ENCODE measurements at regions not wholly inside any gene's neighbourhood (a gene's known extent, or its start where the extent isn't known, plus 50 kb on each side); places are given as distances from the start of the nearest gene placed in this dataset.
"Not testable (repeated sequence)": the region's sequence is repeated elsewhere in the genome, so short reads cannot be mapped to it uniquely, and the experiment has no call there.

DNA sequence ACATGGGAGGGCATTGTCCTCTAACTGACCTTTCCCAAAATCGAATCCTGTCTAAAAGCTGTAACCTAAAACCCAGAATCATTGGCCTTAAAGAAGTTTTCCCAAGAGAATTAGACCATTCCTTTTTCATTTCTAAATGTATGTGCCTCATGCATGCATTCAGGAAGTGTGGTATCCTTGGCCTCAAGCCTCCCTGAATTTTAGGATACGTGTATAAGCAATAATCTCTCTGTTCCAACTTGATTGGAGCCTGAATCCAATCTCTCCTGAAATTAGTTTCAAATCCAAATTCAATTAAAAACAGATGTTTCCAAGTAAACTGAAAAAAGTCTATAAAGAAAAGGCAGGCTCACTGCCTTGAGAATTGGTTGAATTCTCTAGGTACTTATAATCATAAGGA, 86.0 kb upstream of the VEPH1 start:
- DNase-seq (ENCODE audit: low read depth in 3 of 3, low spot score in 2 of 3) = no peak

DNA sequence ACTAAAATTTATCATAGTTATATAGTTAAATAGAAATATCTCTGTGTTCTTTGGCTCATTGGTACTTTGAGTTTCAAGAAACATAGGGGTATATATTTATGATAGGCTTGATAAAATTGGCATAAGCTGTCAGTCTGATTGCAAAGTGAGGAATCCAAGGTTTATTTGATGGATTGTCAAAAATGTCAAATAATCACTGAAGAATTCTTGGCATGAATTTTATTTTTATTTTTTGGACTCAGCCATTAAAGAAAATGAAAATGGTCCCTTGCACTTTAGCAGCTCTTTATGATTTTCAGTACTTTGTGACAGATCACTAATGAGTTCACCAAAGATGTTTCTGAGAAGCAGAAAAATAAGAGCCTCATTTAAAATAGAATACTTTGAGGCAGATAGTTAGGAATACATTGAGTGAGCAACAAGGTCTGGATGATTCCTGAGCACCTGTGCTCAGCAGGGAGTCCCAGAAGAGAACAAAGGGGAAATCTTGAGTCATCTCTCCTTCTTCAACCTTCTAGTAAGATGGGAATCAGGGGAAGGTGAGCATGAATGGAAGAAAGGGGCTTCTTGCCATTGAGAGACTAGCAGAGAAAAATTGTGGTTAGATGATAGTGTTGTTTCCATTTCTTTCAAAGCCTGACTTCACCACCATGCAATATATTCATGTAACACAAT, 85.3 kb upstream of the VEPH1 start:
- DNase-seq (ENCODE audit: low read depth in 3 of 3, low spot score in 2 of 3) = no peak

GRCh38 chr3:157586293-157586692, 83.1 kb upstream of the VEPH1 start:
- DNase-seq (ENCODE audit: low read depth in 3 of 3, low spot score in 2 of 3) = no peak

DNA sequence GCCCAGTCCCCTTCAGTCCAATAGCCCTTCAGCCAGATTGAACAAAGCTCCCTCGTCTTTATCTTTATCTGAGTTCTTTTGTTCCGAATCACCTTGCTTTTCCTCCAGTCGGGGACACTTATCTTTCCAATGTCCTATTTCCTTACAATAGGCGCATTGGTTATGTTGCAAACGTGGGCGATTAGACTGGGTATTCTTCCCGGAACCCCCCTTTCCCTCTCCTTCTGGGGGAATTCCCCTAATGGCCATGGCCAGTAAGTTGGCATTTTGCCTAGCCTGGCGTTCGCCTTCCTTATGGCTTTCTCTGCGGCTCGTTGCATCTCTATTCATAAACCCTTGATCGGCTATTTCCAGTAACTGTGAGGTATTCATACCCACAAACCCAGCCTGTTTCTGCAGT, 82.2 kb upstream of the VEPH1 start:
- DNase-seq (ENCODE audit: low read depth in 3 of 3, low spot score in 2 of 3) = no peak

DNA sequence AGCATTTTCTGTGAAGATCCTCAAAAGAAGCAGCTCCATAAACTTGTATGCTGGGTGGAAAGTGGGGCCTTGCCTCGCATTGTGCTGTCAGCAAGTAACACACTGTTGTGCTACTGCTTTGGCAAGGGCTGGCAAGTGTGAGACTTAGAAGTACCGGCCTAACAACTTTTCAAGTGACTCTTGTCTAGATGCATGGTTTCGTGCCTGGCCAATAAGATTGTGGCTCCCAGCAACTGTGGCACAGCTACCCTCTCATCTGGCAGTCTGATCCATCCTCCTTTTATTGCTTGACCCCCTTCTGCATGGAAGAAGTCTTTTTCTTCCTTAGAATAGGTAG, 79.4 kb upstream of the VEPH1 start:
- no peak for DNase-seq (ENCODE audit: low read depth in 3 of 3, low spot score in 2 of 3)

GRCh38 chr3:157581956-157582636, 78.9 kb upstream of the VEPH1 start:
- not testable (repeated sequence) for DNase-seq (ENCODE audit: low read depth in 3 of 3, low spot score in 2 of 3)

DNA sequence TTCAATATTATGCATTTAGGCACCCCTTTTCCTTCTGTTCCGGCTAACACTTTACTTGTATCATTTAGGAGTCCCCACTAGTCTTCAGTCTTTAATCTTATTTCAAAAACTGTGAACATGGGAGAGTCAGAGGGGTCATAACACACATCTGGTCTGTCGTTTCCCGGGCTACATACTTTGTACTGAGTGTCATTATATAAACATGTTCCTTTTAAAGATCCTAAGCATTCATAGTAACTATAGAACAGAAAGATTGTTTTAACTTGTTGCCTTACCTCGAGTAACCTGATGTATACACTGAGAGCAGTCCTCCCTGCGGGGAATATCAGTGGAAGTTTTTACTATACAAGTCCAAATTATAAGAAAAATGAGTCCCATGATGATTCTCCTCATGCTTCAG, 78.2 kb upstream of the VEPH1 start:
- DNase-seq (ENCODE audit: low read depth in 3 of 3, low spot score in 2 of 3) = no peak

DNA sequence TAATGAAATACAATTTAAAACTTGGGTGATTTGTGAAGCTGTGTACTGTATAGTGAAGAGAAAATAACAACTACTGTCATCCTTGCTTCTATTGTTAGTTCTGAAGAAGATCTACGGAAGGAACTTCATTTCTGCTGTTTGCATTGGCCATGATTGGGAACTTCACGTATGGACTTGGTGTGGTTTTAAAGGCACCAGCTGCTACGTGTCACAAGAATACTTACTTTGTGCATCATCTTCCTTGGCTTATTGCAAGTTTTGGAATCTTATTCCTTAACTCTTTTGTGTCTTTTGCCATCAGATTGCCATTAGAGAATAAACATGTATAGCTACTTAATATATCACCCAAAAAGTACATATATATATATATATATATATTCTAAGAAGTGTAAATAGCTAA, 75.0 kb upstream of the VEPH1 start:
- DNase-seq (ENCODE audit: low read depth in 3 of 3, low spot score in 2 of 3) = no peak

GRCh38 chr3:157574531-157574930, 71.3 kb upstream of the VEPH1 start:
- no peak for DNase-seq (ENCODE audit: low read depth in 3 of 3, low spot score in 2 of 3)

DNA sequence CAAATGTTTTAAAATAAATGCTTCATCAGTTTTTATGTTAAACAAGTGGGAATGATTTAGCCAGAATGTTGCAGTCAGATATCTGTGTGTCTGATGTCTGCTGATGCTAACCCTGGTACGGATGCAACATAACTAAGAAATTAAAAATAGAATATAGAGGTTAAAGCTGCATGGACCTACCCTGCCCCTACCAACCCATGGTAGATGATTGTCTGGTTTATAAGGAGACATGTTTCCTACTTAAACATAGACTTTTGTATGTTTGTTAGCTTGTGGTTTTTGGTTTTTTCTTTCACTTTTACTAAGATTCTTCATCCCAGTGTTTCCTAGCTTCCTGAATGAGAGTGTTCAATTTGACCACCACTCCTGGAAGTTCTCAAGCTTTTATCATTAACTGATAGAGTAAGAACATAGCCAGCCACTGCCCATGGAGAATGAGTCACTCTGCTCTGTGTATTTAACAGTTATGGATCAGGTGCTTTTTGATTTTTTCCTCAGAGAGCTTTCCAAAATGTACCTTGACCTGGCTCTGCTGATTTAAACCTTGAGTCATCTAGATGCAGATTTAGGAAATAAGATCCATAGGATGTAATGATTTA, 70.7 kb upstream of the VEPH1 start:
- DNase-seq (ENCODE audit: low read depth in 3 of 3, low spot score in 2 of 3) = no peak

GRCh38 chr3:157573281-157573680, 70.1 kb upstream of the VEPH1 start:
- DNase-seq (ENCODE audit: low read depth in 3 of 3, low spot score in 2 of 3) = no peak

GRCh38 chr3:157572559-157573270, 69.5 kb upstream of the VEPH1 start:
- DNase-seq (ENCODE audit: low read depth in 3 of 3, low spot score in 2 of 3) = no peak

- DNase-seq (ENCODE audit: low read depth in 3 of 3, low spot score in 2 of 3) = no peak
These were observed 63.4 kb upstream of the VEPH1 start for GRCh38 chr3:157566596-157566995.

DNA sequence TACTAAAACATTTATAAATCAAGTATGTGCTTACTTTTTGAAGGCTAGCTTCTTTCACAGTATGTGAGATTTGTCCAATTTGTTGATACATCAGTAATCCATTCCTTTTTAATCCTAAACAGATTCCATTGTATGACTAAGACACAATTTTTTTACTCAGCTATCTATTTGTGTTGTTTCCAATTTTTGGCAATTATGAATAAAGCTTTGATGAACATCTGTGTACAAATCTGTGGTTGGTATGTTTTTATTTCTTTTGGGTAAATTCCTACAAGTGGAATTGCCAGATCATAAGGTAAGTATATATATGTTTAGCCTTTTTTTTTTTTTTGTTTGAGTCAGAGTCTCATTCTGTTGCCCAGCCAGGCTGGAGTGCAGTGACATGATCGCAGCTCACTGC, 56.2 kb upstream of the VEPH1 start:
- DNase-seq (ENCODE audit: low read depth in 3 of 3, low spot score in 2 of 3) = no peak
